Midbrain (tissue), 1 donor: ENCODE measurements at regions not wholly inside any gene's neighbourhood (a gene's known extent, or its start where the extent isn't known, plus 50 kb on each side); places are given as distances from the start of the nearest gene placed in this dataset.

Experiments used
- DNase-seq: peaks from one replicate; lab custom pipeline; 2025; lab: John Stamatoyannopoulos, UW

DNA sequence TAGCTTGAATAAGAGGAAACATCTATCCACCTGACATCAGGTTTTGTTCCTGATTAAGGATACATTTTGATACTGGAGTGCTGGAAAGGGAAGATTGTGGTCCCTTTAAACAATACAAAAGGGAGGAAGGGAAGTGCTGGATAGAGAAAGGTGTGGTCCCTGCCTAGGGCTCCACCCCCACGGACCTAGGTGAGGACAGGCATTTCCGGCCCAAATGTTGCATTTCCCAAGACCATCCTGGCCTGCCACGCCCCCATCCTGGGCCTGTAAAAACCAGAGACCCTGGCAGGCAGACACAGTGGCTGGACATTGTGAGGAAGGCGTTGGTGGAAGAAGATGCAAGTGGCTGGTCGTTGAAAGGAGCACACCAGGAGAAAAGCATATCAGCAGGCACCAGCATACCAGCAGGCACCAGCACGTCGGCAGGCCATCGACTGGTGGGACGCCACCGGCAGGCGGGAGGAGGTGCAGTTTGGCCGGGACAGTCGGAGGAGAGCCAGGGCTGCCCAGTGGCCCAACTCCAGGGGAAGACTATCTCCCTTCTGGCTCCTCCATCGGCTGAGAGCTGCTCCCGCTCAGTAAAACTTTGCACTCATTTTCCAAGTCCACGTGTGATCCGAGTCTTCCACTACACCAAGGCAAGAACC is 53.2 kb upstream of the AMN1 start:
- no peak for DNase-seq

DNA sequence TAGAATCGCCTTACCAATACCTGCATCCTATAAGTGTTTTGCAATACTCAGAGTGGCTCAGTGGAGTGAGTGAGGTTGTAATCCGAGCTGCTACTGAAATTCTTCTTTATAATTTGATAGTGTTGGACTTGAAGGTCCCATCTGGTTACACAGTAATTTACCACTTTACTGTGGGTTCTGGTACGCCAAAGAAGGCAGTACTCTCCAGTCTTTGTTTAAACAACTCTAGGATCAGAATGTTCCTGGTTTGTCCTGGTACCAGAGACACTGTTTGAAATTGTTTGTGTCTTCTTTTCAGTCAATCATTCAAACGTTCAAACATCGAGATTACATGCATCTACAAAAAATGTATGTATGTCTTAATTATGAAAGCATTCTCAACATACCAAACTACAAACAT is 51.3 kb upstream of the AMN1 start:
- no peak for DNase-seq

DNA sequence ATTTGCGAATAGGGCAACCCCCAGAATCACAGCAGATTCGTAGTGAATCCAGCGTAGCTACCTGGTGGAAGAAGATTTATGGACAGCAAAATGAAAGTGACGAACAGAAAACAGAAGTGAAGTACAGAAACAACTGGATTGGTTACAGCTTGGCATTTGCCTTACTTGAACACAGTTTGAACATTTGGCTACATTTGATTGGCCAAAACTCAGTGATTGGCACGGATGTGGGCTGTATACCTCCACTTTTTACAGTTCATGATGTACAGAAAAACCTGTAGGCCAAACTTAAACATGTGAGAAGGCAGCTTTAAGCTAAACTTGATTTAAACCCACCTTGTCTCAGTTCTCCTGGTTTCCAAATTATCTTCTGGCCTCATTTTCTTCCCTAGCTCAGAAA is 49.9 kb upstream of the AMN1 start:
- DNase-seq = no peak
